Mesenchymal stem cell (in vitro differentiated cells and primary cell): ENCODE measurements at regions not wholly inside any gene's neighbourhood (a gene's known extent, or its start where the extent isn't known, plus 50 kb on each side); places are given as distances from the start of the nearest gene placed in this dataset.

Experiments used
- DNase-seq: peaks from one replicate; pipeline ENCODE4 v3.0.0-alpha.2; 2013
- H2AFZ ChIP-seq: one replicate; pipeline ENCODE4 v1.6.1; 2013; ENCODE audit warnings: low read depth, mild to moderate bottlenecking, control low read depth, inconsistent platforms, low read length, moderate library complexity
- H2AK5ac ChIP-seq: 2 replicates; pipeline ENCODE4 v1.6.1; 2013; ENCODE audit warnings: low read length, moderate library complexity, mild to moderate bottlenecking, inconsistent platforms; ENCODE audit not compliant: severe bottlenecking
- H2BK120ac ChIP-seq: one replicate; pipeline ENCODE4 v1.6.1; 2013; ENCODE audit warnings: low read depth, mild to moderate bottlenecking, inconsistent platforms, low read length, moderate library complexity
- H2BK12ac ChIP-seq, 2 experiments: one replicate each; pipeline ENCODE4 v1.6.1; 2013; ENCODE audit warnings: inconsistent platforms in 2 of 2, low read length in 2 of 2, mild to moderate bottlenecking in 2 of 2, moderate library complexity in 2 of 2, control low read depth in 1 of 2
- H2BK15ac ChIP-seq: one replicate; pipeline ENCODE4 v1.6.1; 2013; ENCODE audit warnings: mild to moderate bottlenecking, low read depth, inconsistent platforms; ENCODE audit not compliant: poor library complexity, severe bottlenecking
- H2BK5ac ChIP-seq: 2 replicates; pipeline ENCODE4 v1.6.1; 2013; ENCODE audit warnings: low read depth, mild to moderate bottlenecking, low read length, control low read depth, inconsistent platforms; ENCODE audit not compliant: poor library complexity, severe bottlenecking
- H3K14ac ChIP-seq, 2 experiments: one replicate each; pipeline ENCODE4 v1.6.1; 2013; ENCODE audit warnings: inconsistent platforms in 2 of 2, low read length in 2 of 2, control low read depth in 1 of 2, mild to moderate bottlenecking in 1 of 2, moderate library complexity in 1 of 2
- H3K18ac ChIP-seq, 2 experiments: one replicate each; pipeline ENCODE4 v1.6.1; 2013; ENCODE audit warnings: inconsistent platforms in 2 of 2, low read length in 2 of 2, control low read depth in 1 of 2, low read depth in 1 of 2, mild to moderate bottlenecking in 1 of 2
- H3K23ac ChIP-seq, 2 experiments: one replicate each; pipeline ENCODE4 v1.6.1; 2013; ENCODE audit warnings: inconsistent platforms in 2 of 2, low read length in 2 of 2, mild to moderate bottlenecking in 2 of 2, moderate library complexity in 2 of 2, control low read depth in 1 of 2
- H3K27ac ChIP-seq: 2 replicates; pipeline ENCODE4 v1.5.1; 2013; ENCODE audit warnings: mild to moderate bottlenecking, moderate library complexity, low read length, control low read depth, inconsistent platforms; ENCODE audit not compliant: poor library complexity, severe bottlenecking
- H3K27me3 ChIP-seq, 2 experiments: 2 replicates each; pipeline versions ENCODE4 v1.6.1 to v1.7.0; 2013; ENCODE audit warnings: low read length in 2 of 2, mild to moderate bottlenecking in 2 of 2, moderate library complexity in 2 of 2, control low read depth in 1 of 2, inconsistent platforms in 1 of 2; ENCODE audit not compliant: control insufficient read depth in 1 of 2, insufficient read depth in 1 of 2
- H3K36me3 ChIP-seq, 2 experiments: 2 replicates each; pipeline versions ENCODE4 v1.6.1 to v1.7.0; 2013; ENCODE audit warnings: low read length in 2 of 2, control low read depth in 1 of 2, inconsistent platforms in 1 of 2, low read depth in 1 of 2, mild to moderate bottlenecking in 1 of 2; ENCODE audit not compliant: insufficient read depth in 2 of 2, control insufficient read depth in 1 of 2
- H3K4ac ChIP-seq, 2 experiments: one replicate each; pipeline ENCODE4 v1.6.1; 2013; ENCODE audit warnings: inconsistent platforms in 2 of 2, low read length in 2 of 2, mild to moderate bottlenecking in 2 of 2, moderate library complexity in 2 of 2, control low read depth in 1 of 2, low read depth in 1 of 2
- H3K4me1 ChIP-seq: 2 replicates; pipeline ENCODE4 v1.6.1; 2013; ENCODE audit warnings: low read depth, low read length, control low read depth; ENCODE audit not compliant: control insufficient read depth, insufficient read depth
- H3K4me2 ChIP-seq: 2 replicates; pipeline ENCODE4 v1.6.1; 2013; ENCODE audit warnings: low read length, mild to moderate bottlenecking, inconsistent platforms; ENCODE audit not compliant: poor library complexity, severe bottlenecking
- H3K4me3 ChIP-seq, 2 experiments: 2 replicates each; pipeline versions ENCODE4 v1.5.1 to v1.7.0; 2013; ENCODE audit warnings: low read length in 2 of 2, mild to moderate bottlenecking in 2 of 2, control low read depth in 1 of 2, low read depth in 1 of 2; ENCODE audit not compliant: insufficient read depth in 1 of 2
- H3K79me1 ChIP-seq: replicated peaks from 2 replicates; pipeline ENCODE4 v1.6.1; 2013; ENCODE audit warnings: mild to moderate bottlenecking, control low read depth, low read length, inconsistent platforms; ENCODE audit not compliant: poor library complexity, severe bottlenecking
- H3K9ac ChIP-seq: 2 replicates; pipeline ENCODE4 v1.7.0; 2013; ENCODE audit warnings: mild to moderate bottlenecking, low read length, moderate library complexity
- H3K9me3 ChIP-seq: 2 replicates; pipeline ENCODE4 v1.7.0; 2013; ENCODE audit warnings: mild to moderate bottlenecking, low read length; ENCODE audit not compliant: control insufficient read depth
- H4K8ac ChIP-seq: one replicate; pipeline ENCODE4 v1.6.1; 2013; ENCODE audit warnings: inconsistent platforms, mild to moderate bottlenecking, low read length, moderate library complexity
- H4K91ac ChIP-seq: one replicate; pipeline ENCODE4 v1.6.1; 2013; ENCODE audit warnings: mild to moderate bottlenecking, low read length, inconsistent platforms
- WGBS: methylation state at CpG from one replicate; pipeline ENCODE4 v1.1.7; 2013; ENCODE audit warnings: mixed read lengths; 5-methylcytosine and 5-hydroxymethylcytosine counted together

GRCh38 chr18:52082246-52082645 lies 257.8 kb upstream of the DCC start:
- H3K27ac ChIP-seq = no peak overlapping the region
- H2BK5ac ChIP-seq = no peak overlapping the region
- H2BK12ac ChIP-seq = no peak overlapping the region
- no peak overlapping the region for H2AFZ ChIP-seq
- H3K18ac ChIP-seq = no peak overlapping the region
- no peak overlapping the region for H4K91ac ChIP-seq
- H3K23ac ChIP-seq = no peak overlapping the region
- H3K4me2 ChIP-seq = no peak overlapping the region
- 27% methylated on average over 1 of the region's 1 CpG for WGBS
- H2BK15ac ChIP-seq = no peak overlapping the region
- peaks cover 9% of the 10 kb centered on the region for H3K9me3 ChIP-seq
- no peak overlapping the region for H2BK120ac ChIP-seq
- H4K8ac ChIP-seq = no peak overlapping the region
- H3K4ac ChIP-seq = no peak overlapping the region
- H3K36me3 ChIP-seq = no peaks in the 10 kb centered on the region
- H3K4me1 ChIP-seq = no peaks in the 10 kb centered on the region
- H3K79me1 ChIP-seq = no peaks in the 10 kb centered on the region
- H3K14ac ChIP-seq = no peak overlapping the region
- DNase-seq = no peak
- H3K9ac ChIP-seq = no peak overlapping the region
- no peak overlapping the region for H2AK5ac ChIP-seq
- no peaks in the 10 kb centered on the region for H3K27me3 ChIP-seq
- no peak overlapping the region for H3K4me3 ChIP-seq

- 73% methylated on average over 2 of the region's 2 CpGs for WGBS
- no peaks in the 10 kb centered on the region for H3K79me1 ChIP-seq
These were observed 252.9 kb upstream of the DCC start for GRCh38 chr18:52087140-52087539.

GRCh38 chr18:52090005-52090404 lies 250.0 kb upstream of the DCC start:
- H3K23ac ChIP-seq = no peak overlapping the region
- no peak overlapping the region for H2BK120ac ChIP-seq

More at GRCh38 chr18:52087140-52087539, 252.9 kb upstream of the DCC start:
- no peak overlapping the region for H3K4me2 ChIP-seq
- no peak overlapping the region for H4K8ac ChIP-seq
- H3K4me3 ChIP-seq = no peak overlapping the region
- no peak overlapping the region for H2BK12ac ChIP-seq
- H3K18ac ChIP-seq = no peak overlapping the region
- no peak overlapping the region for H3K9ac ChIP-seq
- no peaks in the 10 kb centered on the region for H3K27me3 ChIP-seq
- H2AK5ac ChIP-seq = no peak overlapping the region
- H3K14ac ChIP-seq = no peak overlapping the region
- no peak overlapping the region for H3K27ac ChIP-seq
- no peak overlapping the region for H2BK120ac ChIP-seq
- no peak for DNase-seq
- H3K36me3 ChIP-seq = no peaks in the 10 kb centered on the region
- H2BK5ac ChIP-seq = no peak overlapping the region
- no peak overlapping the region for H3K4ac ChIP-seq
- no peak overlapping the region for H3K23ac ChIP-seq
- H2BK15ac ChIP-seq = no peak overlapping the region
- no peak overlapping the region for H2AFZ ChIP-seq
- H3K9me3 ChIP-seq = peaks cover 9% of the 10 kb centered on the region
- no peaks in the 10 kb centered on the region for H3K4me1 ChIP-seq
- no peak overlapping the region for H4K91ac ChIP-seq

GRCh38 chr18:52093171-52093570 lies 246.8 kb upstream of the DCC start:
- 94% methylated on average over 1 of the region's 1 CpG for WGBS
- Histone ChIP-seq H3K79me1 (no peaks in the 10 kb centered on the region), H2AFZ (no peak overlapping the region)

More at GRCh38 chr18:52090005-52090404, 250.0 kb upstream of the DCC start:
- no peak overlapping the region for H2AK5ac ChIP-seq
- no peak overlapping the region for H3K27ac ChIP-seq
- H3K4ac ChIP-seq = no peak overlapping the region
- no peak overlapping the region for H2BK5ac ChIP-seq
- H3K79me1 ChIP-seq = no peaks in the 10 kb centered on the region
- H3K9ac ChIP-seq = no peak overlapping the region
- no peak overlapping the region for H3K4me2 ChIP-seq
- H3K36me3 ChIP-seq = no peaks in the 10 kb centered on the region
- peaks cover 5% of the 10 kb centered on the region for H3K9me3 ChIP-seq
- H2BK12ac ChIP-seq = no peak overlapping the region
- H3K4me3 ChIP-seq = no peak overlapping the region
- H2BK15ac ChIP-seq = no peak overlapping the region
- H3K18ac ChIP-seq = no peak overlapping the region
- no peaks in the 10 kb centered on the region for H3K27me3 ChIP-seq
- H3K4me1 ChIP-seq = no peaks in the 10 kb centered on the region
- DNase-seq = no peak
- H4K8ac ChIP-seq = no peak overlapping the region
- H3K14ac ChIP-seq = no peak overlapping the region
- H2AFZ ChIP-seq = no peak overlapping the region
- H4K91ac ChIP-seq = no peak overlapping the region

More at GRCh38 chr18:52093171-52093570, 246.8 kb upstream of the DCC start:
- H4K8ac ChIP-seq = no peak overlapping the region
- peaks cover 5% of the 10 kb centered on the region for H3K9me3 ChIP-seq
- no peak overlapping the region for H4K91ac ChIP-seq
- no peak overlapping the region for H2AK5ac ChIP-seq
- H3K9ac ChIP-seq = no peak overlapping the region
- H3K4me1 ChIP-seq = no peaks in the 10 kb centered on the region
- H3K18ac ChIP-seq = no peak overlapping the region
- H3K36me3 ChIP-seq = no peaks in the 10 kb centered on the region
- no peak overlapping the region for H3K4me3 ChIP-seq
- no peak overlapping the region for H3K4ac ChIP-seq
- no peaks in the 10 kb centered on the region for H3K27me3 ChIP-seq
- no peak overlapping the region for H2BK15ac ChIP-seq
- H3K4me2 ChIP-seq = no peak overlapping the region
- H2BK5ac ChIP-seq = no peak overlapping the region
- H3K27ac ChIP-seq = no peak overlapping the region
- H3K23ac ChIP-seq = no peak overlapping the region
- no peak overlapping the region for H3K14ac ChIP-seq
- DNase-seq = no peak
- H2BK12ac ChIP-seq = no peak overlapping the region
- H2BK120ac ChIP-seq = no peak overlapping the region
